ENCODE measurements at regions not wholly inside any gene's neighbourhood (a gene's known extent, or its start where the extent isn't known, plus 50 kb on each side); places are given as distances from the start of the nearest gene placed in this dataset.

GRCh38 chr21:18819507-18819906 is 415.9 kb upstream of the TMPRSS15 start:
- no peak overlapping the region for H3K4me3 ChIP-seq (ENCODE audit: low read depth in 2 of 2, low read length in 2 of 2)
- no TSS peak for BruUV-seq (replicated peaks)
- no peak for ATAC-seq
- H3K4me1 ChIP-seq (ENCODE audit: control insufficient read depth, insufficient read depth, low read length), result no peaks in the 10 kb centered on the region
- ChIA-PET POLR2A (no interaction called here), CTCF (no interaction called here)
- no peaks in the 10 kb centered on the region for H3K27me3 ChIP-seq (ENCODE audit: control insufficient read depth, insufficient read depth, low read length)
- H3K9me3 ChIP-seq (ENCODE audit: control insufficient read depth, insufficient read depth, low read depth, low read length), result no peaks in the 10 kb centered on the region
- TF ChIP-seq, protein P1, sequence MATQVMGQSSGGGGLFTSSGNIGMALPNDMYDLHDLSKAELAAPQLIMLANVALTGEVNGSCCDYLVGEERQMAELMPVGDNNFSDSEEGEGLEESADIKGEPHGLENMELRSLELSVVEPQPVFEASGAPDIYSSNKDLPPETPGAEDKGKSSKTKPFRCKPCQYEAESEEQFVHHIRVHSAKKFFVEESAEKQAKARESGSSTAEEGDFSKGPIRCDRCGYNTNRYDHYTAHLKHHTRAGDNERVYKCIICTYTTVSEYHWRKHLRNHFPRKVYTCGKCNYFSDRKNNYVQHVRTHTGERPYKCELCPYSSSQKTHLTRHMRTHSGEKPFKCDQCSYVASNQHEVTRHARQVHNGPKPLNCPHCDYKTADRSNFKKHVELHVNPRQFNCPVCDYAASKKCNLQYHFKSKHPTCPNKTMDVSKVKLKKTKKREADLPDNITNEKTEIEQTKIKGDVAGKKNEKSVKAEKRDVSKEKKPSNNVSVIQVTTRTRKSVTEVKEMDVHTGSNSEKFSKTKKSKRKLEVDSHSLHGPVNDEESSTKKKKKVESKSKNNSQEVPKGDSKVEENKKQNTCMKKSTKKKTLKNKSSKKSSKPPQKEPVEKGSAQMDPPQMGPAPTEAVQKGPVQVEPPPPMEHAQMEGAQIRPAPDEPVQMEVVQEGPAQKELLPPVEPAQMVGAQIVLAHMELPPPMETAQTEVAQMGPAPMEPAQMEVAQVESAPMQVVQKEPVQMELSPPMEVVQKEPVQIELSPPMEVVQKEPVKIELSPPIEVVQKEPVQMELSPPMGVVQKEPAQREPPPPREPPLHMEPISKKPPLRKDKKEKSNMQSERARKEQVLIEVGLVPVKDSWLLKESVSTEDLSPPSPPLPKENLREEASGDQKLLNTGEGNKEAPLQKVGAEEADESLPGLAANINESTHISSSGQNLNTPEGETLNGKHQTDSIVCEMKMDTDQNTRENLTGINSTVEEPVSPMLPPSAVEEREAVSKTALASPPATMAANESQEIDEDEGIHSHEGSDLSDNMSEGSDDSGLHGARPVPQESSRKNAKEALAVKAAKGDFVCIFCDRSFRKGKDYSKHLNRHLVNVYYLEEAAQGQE (IDR thresholded peaks at IDR 0.05; ENCODE audit: insufficient read depth in 1 of 2, low read depth in 2 of 2, low read length in 1 of 2), result no peak
- TF ChIP-seq TCF7L2 (IDR thresholded peaks at IDR 0.05; ENCODE audit: low read depth, low read length) (no peak), CTCF (IDR thresholded peaks at IDR 0.05) (no peak), POLR2AphosphoS5 (IDR thresholded peaks at IDR 0.05; ENCODE audit: low read depth, low read length) (no peak), SIN3A (IDR thresholded peaks at IDR 0.05; ENCODE audit: borderline replicate concordance, insufficient read depth, low read depth, low read length) (no peak)
- in situ Hi-C loops (cut with HindIII; ENCODE audit: low pct_unique_long_range_greater_than_20kb, low sequenced_read_pairs) (no loop called here), intact Hi-C loops (cut with micrococcal nuclease; ENCODE audit: unreplicated experiment) (no loop called here)
- no peak for DNase-seq (ENCODE audit: low read depth, low spot score)
- H3K27ac ChIP-seq (ENCODE audit: low read length), result no peak overlapping the region
- H3K36me3 ChIP-seq (ENCODE audit: control insufficient read depth, insufficient read depth, low read length), result no peaks in the 10 kb centered on the region; the same call in 1 of the 2 replicates

DNA sequence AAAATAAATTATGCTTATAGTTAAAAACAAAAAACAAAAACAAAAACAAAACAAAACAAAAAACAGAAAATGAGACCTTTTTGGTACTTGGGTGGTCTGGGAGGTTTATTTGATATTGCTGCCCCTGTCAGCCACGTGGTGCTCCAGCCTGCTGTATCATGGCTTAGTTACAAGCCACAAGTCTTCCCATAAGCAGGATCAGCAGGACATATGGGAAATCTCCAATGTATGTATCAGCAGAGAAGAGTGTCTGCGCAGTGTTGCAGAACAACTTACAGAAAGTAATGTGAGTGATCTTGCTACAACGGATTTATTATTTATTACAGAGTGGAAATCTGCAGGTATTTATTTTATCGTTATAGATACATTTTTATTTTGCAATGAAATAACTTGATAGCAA is 423.0 kb upstream of the TMPRSS15 start:
- in situ Hi-C loops (cut with HindIII; ENCODE audit: low pct_unique_long_range_greater_than_20kb, low sequenced_read_pairs) (no loop called here), intact Hi-C loops (cut with micrococcal nuclease; ENCODE audit: unreplicated experiment) (no loop called here)
- H3K4me1 ChIP-seq (ENCODE audit: control insufficient read depth, insufficient read depth, low read length), result no peaks in the 10 kb centered on the region
- ChIA-PET CTCF (no interaction called here), POLR2A (no interaction called here)
- TF ChIP-seq, protein P1 (IDR thresholded peaks at IDR 0.05; ENCODE audit: insufficient read depth in 1 of 2, low read depth in 2 of 2, low read length in 1 of 2), result no peak
- TF ChIP-seq CTCF (IDR thresholded peaks at IDR 0.05) (no peak), SIN3A (IDR thresholded peaks at IDR 0.05; ENCODE audit: borderline replicate concordance, insufficient read depth, low read depth, low read length) (no peak), TCF7L2 (IDR thresholded peaks at IDR 0.05; ENCODE audit: low read depth, low read length) (no peak), POLR2AphosphoS5 (IDR thresholded peaks at IDR 0.05; ENCODE audit: low read depth, low read length) (no peak)
- BruUV-seq (replicated peaks), result no TSS peak
- H3K9me3 ChIP-seq (ENCODE audit: control insufficient read depth, insufficient read depth, low read depth, low read length), result no peaks in the 10 kb centered on the region
- no peaks in the 10 kb centered on the region for H3K36me3 ChIP-seq (ENCODE audit: control insufficient read depth, insufficient read depth, low read length)
- ATAC-seq (no peak), DNase-seq (ENCODE audit: low read depth, low spot score) (no peak)
- no peaks in the 10 kb centered on the region for H3K27me3 ChIP-seq (ENCODE audit: control insufficient read depth, insufficient read depth, low read length)
- H3K27ac ChIP-seq (ENCODE audit: low read length), result no peak overlapping the region
- H3K4me3 ChIP-seq (ENCODE audit: low read depth in 2 of 2, low read length in 2 of 2), result no peak overlapping the region
